SK-N-SH treated with all-trans-retinoic acid at 6 μM for 48 hours (cell line): ENCODE measurements at regions not wholly inside any gene's neighbourhood (a gene's known extent, or its start where the extent isn't known, plus 50 kb on each side); places are given as distances from the start of the nearest gene placed in this dataset.

ENCODE experiments used
- ATAC-seq: fragments of 200-7000 bp; cut with Tn5 transposase; 3 replicates; pipeline ENCODE4 v1.9.1; 2020; ENCODE audit warnings: mild to moderate bottlenecking, moderate library complexity
- ARNTL ChIP-seq: fragments of 450-650 bp; formaldehyde crosslinking; IDR thresholded peaks from 2 replicates; pipeline ENCODE4 v1.5.0; 2020; ENCODE audit warnings: low read depth, mild to moderate bottlenecking, moderate library complexity, borderline replicate concordance
- BACH2 ChIP-seq: fragments of 250-450 bp; sonication (Bioruptor Pico); IDR thresholded peaks from 2 replicates; pipeline ENCODE4 v1.9.0; 2021; ENCODE audit warnings: mild to moderate bottlenecking, borderline replicate concordance
- CSDC2 ChIP-seq: fragments of 250-450 bp; sonication (Bioruptor Pico); IDR thresholded peaks from 2 replicates; pipeline ENCODE4 v1.5.0; 2020; ENCODE audit warnings: mild to moderate bottlenecking, moderate library complexity
- ISL1 ChIP-seq: fragments of 250-450 bp; sonication (Bioruptor Pico); IDR thresholded peaks from 2 replicates; pipeline ENCODE4 v2.1.2; 2022; ENCODE audit warnings: mild to moderate bottlenecking, moderate library complexity
- OSR1 ChIP-seq: fragments of 250-450 bp; sonication (Bioruptor Pico); IDR thresholded peaks from 2 replicates; pipeline ENCODE4 v1.8.0; 2022; ENCODE audit warnings: moderate library complexity, mild to moderate bottlenecking, inconsistent platforms
- POU6F1 ChIP-seq: fragments of 250-450 bp; sonication (Bioruptor Pico); IDR thresholded peaks from 2 replicates; pipeline ENCODE4 v1.8.0; 2021; ENCODE audit warnings: low read depth, mild to moderate bottlenecking, moderate library complexity, borderline replicate concordance
- PPARA ChIP-seq: fragments of 250-450 bp; sonication (Bioruptor Pico); IDR thresholded peaks from 2 replicates; pipeline ENCODE4 v1.5.0; 2020; ENCODE audit warnings: mild to moderate bottlenecking, borderline replicate concordance
- RARB ChIP-seq: fragments of 250-450 bp; sonication (Bioruptor Pico); IDR thresholded peaks from 2 replicates; pipeline ENCODE4 v1.8.0; 2021; ENCODE audit warnings: mild to moderate bottlenecking, moderate library complexity
- SNAI2 ChIP-seq: fragments of 250-450 bp; sonication (Bioruptor Pico); IDR thresholded peaks from 2 replicates; pipeline ENCODE4 v1.5.0; 2020; ENCODE audit warnings: mild to moderate bottlenecking, moderate library complexity
- TCF4 ChIP-seq: fragments of 250-450 bp; sonication (Bioruptor Pico); IDR thresholded peaks from 2 replicates; pipeline ENCODE4 v1.8.0; 2021; ENCODE audit warnings: mild to moderate bottlenecking, moderate library complexity, borderline replicate concordance
- TOX ChIP-seq: fragments of 250-450 bp; sonication (Bioruptor Pico); IDR thresholded peaks from 2 replicates; pipeline ENCODE4 v1.8.0; 2021; ENCODE audit warnings: mild to moderate bottlenecking, moderate library complexity, borderline replicate concordance
- ZC3H10 ChIP-seq: fragments of 250-450 bp; sonication (Bioruptor Pico); IDR thresholded peaks from 2 replicates; pipeline ENCODE4 v1.5.1; 2021; ENCODE audit warnings: mild to moderate bottlenecking, moderate library complexity
- ZFP3 ChIP-seq: fragments of 250-450 bp; sonication (Bioruptor Pico); IDR thresholded peaks from 2 replicates; pipeline ENCODE4 v1.5.0; 2020; ENCODE audit warnings: mild to moderate bottlenecking, moderate library complexity
- ZFP30 ChIP-seq: fragments of 450-650 bp; formaldehyde crosslinking; IDR thresholded peaks from 2 replicates; pipeline ENCODE4 v1.5.0; 2022; ENCODE audit warnings: mild to moderate bottlenecking, moderate library complexity
- ZNF565 ChIP-seq: fragments of 450-650 bp; formaldehyde crosslinking; conservative IDR thresholded peaks from 2 replicates; pipeline ENCODE4 v1.5.0; 2020; ENCODE audit warnings: low read depth, mild to moderate bottlenecking, moderate library complexity
- ZNF70 ChIP-seq: fragments of 450-650 bp; formaldehyde crosslinking; IDR thresholded peaks from 2 replicates; pipeline ENCODE4 v1.5.0; 2020; ENCODE audit warnings: mild to moderate bottlenecking, moderate library complexity
- ZNF8 ChIP-seq: fragments of 450-650 bp; formaldehyde crosslinking; IDR thresholded peaks from 2 replicates; pipeline ENCODE4 v1.5.0; 2020; ENCODE audit warnings: mild to moderate bottlenecking, moderate library complexity
- TF ChIP-seq, protein P1 (sequence below): fragments of 250-450 bp; sonication (Bioruptor Pico); IDR thresholded peaks from 2 replicates; pipeline ENCODE4 v1.8.0; 2020; ENCODE audit warnings: mild to moderate bottlenecking, moderate library complexity, borderline replicate concordance
- TF ChIP-seq, protein P2 (sequence below): fragments of 250-450 bp; sonication (Bioruptor Pico); IDR thresholded peaks from 2 replicates; pipeline ENCODE4 v1.5.0; 2020; ENCODE audit warnings: mild to moderate bottlenecking, moderate library complexity

GRCh38 chr10:29131952-29132547 lies 156.8 kb upstream of the LYZL1 start:
- TF ChIP-seq ISL1 (CRISPR knock-in tag) (no peak), SNAI2 (CRISPR knock-in tag) (no peak), ARNTL (CRISPR knock-in tag) (no peak), POU6F1 (CRISPR knock-in tag) (no peak), ZFP3 (CRISPR knock-in tag) (no peak), ZNF70 (CRISPR knock-in tag) (no peak), RARB (CRISPR knock-in tag) (no peak), PPARA (no peak), TCF4 (CRISPR knock-in tag) (no peak), ZC3H10 (no peak), OSR1 (CRISPR knock-in tag) (no peak), ZNF8 (CRISPR knock-in tag) (no peak), BACH2 (no peak)
- TF ChIP-seq, protein P1, sequence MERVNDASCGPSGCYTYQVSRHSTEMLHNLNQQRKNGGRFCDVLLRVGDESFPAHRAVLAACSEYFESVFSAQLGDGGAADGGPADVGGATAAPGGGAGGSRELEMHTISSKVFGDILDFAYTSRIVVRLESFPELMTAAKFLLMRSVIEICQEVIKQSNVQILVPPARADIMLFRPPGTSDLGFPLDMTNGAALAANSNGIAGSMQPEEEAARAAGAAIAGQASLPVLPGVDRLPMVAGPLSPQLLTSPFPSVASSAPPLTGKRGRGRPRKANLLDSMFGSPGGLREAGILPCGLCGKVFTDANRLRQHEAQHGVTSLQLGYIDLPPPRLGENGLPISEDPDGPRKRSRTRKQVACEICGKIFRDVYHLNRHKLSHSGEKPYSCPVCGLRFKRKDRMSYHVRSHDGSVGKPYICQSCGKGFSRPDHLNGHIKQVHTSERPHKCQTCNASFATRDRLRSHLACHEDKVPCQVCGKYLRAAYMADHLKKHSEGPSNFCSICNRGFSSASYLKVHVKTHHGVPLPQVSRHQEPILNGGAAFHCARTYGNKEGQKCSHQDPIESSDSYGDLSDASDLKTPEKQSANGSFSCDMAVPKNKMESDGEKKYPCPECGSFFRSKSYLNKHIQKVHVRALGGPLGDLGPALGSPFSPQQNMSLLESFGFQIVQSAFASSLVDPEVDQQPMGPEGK (CRISPR knock-in tag), result no peak
- TF ChIP-seq, protein P2, sequence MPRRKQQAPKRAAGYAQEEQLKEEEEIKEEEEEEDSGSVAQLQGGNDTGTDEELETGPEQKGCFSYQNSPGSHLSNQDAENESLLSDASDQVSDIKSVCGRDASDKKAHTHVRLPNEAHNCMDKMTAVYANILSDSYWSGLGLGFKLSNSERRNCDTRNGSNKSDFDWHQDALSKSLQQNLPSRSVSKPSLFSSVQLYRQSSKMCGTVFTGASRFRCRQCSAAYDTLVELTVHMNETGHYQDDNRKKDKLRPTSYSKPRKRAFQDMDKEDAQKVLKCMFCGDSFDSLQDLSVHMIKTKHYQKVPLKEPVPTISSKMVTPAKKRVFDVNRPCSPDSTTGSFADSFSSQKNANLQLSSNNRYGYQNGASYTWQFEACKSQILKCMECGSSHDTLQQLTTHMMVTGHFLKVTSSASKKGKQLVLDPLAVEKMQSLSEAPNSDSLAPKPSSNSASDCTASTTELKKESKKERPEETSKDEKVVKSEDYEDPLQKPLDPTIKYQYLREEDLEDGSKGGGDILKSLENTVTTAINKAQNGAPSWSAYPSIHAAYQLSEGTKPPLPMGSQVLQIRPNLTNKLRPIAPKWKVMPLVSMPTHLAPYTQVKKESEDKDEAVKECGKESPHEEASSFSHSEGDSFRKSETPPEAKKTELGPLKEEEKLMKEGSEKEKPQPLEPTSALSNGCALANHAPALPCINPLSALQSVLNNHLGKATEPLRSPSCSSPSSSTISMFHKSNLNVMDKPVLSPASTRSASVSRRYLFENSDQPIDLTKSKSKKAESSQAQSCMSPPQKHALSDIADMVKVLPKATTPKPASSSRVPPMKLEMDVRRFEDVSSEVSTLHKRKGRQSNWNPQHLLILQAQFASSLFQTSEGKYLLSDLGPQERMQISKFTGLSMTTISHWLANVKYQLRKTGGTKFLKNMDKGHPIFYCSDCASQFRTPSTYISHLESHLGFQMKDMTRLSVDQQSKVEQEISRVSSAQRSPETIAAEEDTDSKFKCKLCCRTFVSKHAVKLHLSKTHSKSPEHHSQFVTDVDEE (CRISPR knock-in tag), result no peak
- TF ChIP-seq, all 23 proteins: peak for 0
- no peak for ATAC-seq

DNA sequence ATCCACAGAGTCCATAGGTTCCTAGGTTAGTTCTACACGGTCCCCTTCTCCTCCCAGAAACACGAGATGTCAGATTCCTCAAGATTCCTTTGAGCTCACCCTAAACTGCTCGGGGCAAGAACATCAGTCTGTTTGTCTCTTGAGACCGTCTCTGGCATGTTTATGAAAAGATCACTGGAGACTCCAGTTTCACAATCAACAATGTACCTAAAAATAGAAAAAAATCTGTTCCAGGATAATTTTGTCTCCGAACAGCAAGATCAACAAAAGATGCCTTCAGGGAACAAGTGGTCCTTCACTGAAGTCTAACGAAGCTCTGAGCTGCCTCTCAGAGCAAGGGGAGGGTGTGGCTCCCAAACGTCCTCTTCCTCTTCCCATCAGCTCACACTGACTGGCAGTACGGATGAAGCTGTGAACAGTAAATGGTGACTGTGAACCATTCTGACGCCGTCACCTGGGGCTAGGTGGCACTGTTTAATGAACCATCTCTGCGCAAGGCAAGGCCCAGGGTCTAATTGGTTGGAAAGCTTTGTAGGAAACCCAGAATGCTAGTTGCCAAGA lies 156.2 kb upstream of the LYZL1 start:
- TF ChIP-seq ZC3H10, result no peak
- no peak for TF ChIP-seq PPARA
- no peak for TF ChIP-seq RARB (CRISPR knock-in tag)
- TF ChIP-seq POU6F1 (CRISPR knock-in tag), result no peak
- TF ChIP-seq ZNF565, result no peak
- TF ChIP-seq ZNF70 (CRISPR knock-in tag), result no peak
- no peak for TF ChIP-seq ISL1 (CRISPR knock-in tag)
- no peak for TF ChIP-seq BACH2
- TF ChIP-seq ZFP3 (CRISPR knock-in tag), result no peak
- TF ChIP-seq, protein P1 (CRISPR knock-in tag), result no peak
- TF ChIP-seq OSR1 (CRISPR knock-in tag), result no peak
- TF ChIP-seq ZFP30, result no peak
- TF ChIP-seq, protein P2 (CRISPR knock-in tag), result no peak
- TF ChIP-seq CSDC2 (CRISPR knock-in tag), result no peak
- TF ChIP-seq ARNTL (CRISPR knock-in tag), result no peak
- no peak for TF ChIP-seq SNAI2 (CRISPR knock-in tag)
- no peak for TF ChIP-seq TOX (CRISPR knock-in tag)
- TF ChIP-seq TCF4 (CRISPR knock-in tag), result no peak
- ATAC-seq, result no peak
